Dedifferentiated amniotic fluid mesenchymal stem cell (primary cell): ENCODE measurements at regions not wholly inside any gene's neighbourhood (a gene's known extent, or its start where the extent isn't known, plus 50 kb on each side); places are given as distances from the start of the nearest gene placed in this dataset.
"Not testable (repeated sequence)": the region's sequence is repeated elsewhere in the genome, so short reads cannot be mapped to it uniquely, and the experiment has no call there.

Source experiments
- DNase-seq: peaks from one replicate; pipeline ENCODE4 v3.0.0-alpha.2; 2016; ENCODE audit errors: extremely low spot score

- no peak for DNase-seq
Measured at GRCh38 chr9:73344060-73344459, 192.4 kb downstream of the ANXA1 start.

- DNase-seq, result no peak
Measured at GRCh38 chr9:73347123-73347522, 195.5 kb downstream of the ANXA1 start.

GRCh38 chr9:73347720-73348119, 196.1 kb downstream of the ANXA1 start:
- no peak for DNase-seq

GRCh38 chr9:73348471-73348870, 196.8 kb downstream of the ANXA1 start:
- no peak for DNase-seq

- no peak for DNase-seq
Measured at GRCh38 chr9:73349476-73349875, 197.8 kb downstream of the ANXA1 start.

- DNase-seq, result no peak
Measured at GRCh38 chr9:73357607-73358006, 205.9 kb downstream of the ANXA1 start.

GRCh38 chr9:73370053-73370452, 218.4 kb downstream of the ANXA1 start:
- DNase-seq, result no peak

- DNase-seq, result no peak
Measured at GRCh38 chr9:73371801-73372200, 220.1 kb downstream of the ANXA1 start.

GRCh38 chr9:73380411-73380810, 228.7 kb downstream of the ANXA1 start:
- DNase-seq, result no peak

- no peak for DNase-seq
Measured at GRCh38 chr9:73402081-73403028, 250.7 kb downstream of the ANXA1 start.

GRCh38 chr9:73411494-73411893, 259.8 kb downstream of the ANXA1 start:
- DNase-seq, result no peak

GRCh38 chr9:73412874-73413273, 261.2 kb downstream of the ANXA1 start:
- DNase-seq, result no peak

GRCh38 chr9:73423891-73424290, 272.2 kb downstream of the ANXA1 start:
- DNase-seq, result no peak

GRCh38 chr9:73426269-73426668, 274.6 kb downstream of the ANXA1 start:
- DNase-seq, result no peak

- no peak for DNase-seq
Measured at GRCh38 chr9:73434826-73435225, 283.2 kb downstream of the ANXA1 start.

- peak; percentile 47 for DNase-seq
Measured at GRCh38 chr9:73437758-73438157, 286.1 kb downstream of the ANXA1 start.

- not testable (repeated sequence) for DNase-seq
Measured at GRCh38 chr9:73439839-73440238, 288.2 kb downstream of the ANXA1 start.

- no peak for DNase-seq
Measured at GRCh38 chr9:73441223-73441622, 289.6 kb downstream of the ANXA1 start.

GRCh38 chr9:73441890-73442818, 290.5 kb downstream of the ANXA1 start:
- DNase-seq, result peak; percentile 42

GRCh38 chr9:73444821-73445220, 293.2 kb downstream of the ANXA1 start:
- no peak for DNase-seq

- DNase-seq, result not testable (repeated sequence)
Measured at GRCh38 chr9:73445384-73445783, 293.7 kb downstream of the ANXA1 start.

- DNase-seq, result no peak
Measured at GRCh38 chr9:73446306-73446705, 294.6 kb downstream of the ANXA1 start.
